B cell (primary cell): ENCODE measurements at regions not wholly inside any gene's neighbourhood (a gene's known extent, or its start where the extent isn't known, plus 50 kb on each side); places are given as distances from the start of the nearest gene placed in this dataset.

ENCODE experiments used
- EZH2 ChIP-seq: IDR thresholded peaks from 2 replicates; pipeline ENCODE4 v1.6.1; 2012; ENCODE audit warnings: borderline replicate concordance, low read depth, mild to moderate bottlenecking, moderate library complexity, low read length; ENCODE audit not compliant: insufficient read depth, poor library complexity, severe bottlenecking
- TF ChIP-seq, protein P1 (sequence below): fragments of 200-600 bp; IDR thresholded peaks from one replicate; pipeline ENCODE4 v1.8.0; 2022; ENCODE audit warnings: antibody characterized with exemption, mild to moderate bottlenecking

DNA sequence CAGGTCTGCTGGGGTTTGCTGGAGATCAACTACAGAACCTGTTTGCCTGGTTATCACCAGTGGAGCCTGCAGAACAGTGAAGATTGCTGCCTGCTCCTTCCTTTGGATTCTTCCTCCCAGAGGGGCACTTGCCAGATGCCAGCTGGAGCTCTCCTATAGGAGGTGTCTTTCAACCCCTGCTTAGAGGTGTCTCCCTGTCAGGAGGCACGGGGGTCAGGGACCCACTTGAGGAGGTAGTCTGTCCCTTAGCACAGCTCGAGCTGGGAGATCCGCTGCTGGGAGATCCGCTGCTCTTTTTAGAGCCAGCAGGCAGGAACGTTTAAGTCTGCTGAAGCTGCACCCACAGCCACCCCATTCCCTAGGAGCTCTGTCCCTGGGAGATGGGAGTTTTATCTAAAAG, 1806.3 kb upstream of the ADGRL3 start:
- TF ChIP-seq, protein P1, sequence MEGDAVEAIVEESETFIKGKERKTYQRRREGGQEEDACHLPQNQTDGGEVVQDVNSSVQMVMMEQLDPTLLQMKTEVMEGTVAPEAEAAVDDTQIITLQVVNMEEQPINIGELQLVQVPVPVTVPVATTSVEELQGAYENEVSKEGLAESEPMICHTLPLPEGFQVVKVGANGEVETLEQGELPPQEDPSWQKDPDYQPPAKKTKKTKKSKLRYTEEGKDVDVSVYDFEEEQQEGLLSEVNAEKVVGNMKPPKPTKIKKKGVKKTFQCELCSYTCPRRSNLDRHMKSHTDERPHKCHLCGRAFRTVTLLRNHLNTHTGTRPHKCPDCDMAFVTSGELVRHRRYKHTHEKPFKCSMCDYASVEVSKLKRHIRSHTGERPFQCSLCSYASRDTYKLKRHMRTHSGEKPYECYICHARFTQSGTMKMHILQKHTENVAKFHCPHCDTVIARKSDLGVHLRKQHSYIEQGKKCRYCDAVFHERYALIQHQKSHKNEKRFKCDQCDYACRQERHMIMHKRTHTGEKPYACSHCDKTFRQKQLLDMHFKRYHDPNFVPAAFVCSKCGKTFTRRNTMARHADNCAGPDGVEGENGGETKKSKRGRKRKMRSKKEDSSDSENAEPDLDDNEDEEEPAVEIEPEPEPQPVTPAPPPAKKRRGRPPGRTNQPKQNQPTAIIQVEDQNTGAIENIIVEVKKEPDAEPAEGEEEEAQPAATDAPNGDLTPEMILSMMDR, result no peak
- TF ChIP-seq EZH2, result no peak
